GM21526 (cell line): ENCODE measurements at regions not wholly inside any gene's neighbourhood (a gene's known extent, or its start where the extent isn't known, plus 50 kb on each side); places are given as distances from the start of the nearest gene placed in this dataset.

Source experiments
- ATAC-seq: cut with Tn5 transposase; IDR thresholded peaks from one replicate; pipeline ENCODE4 v1.9.1; 2021; ENCODE audit warnings: moderate library complexity; ENCODE audit not compliant: unreplicated experiment, low FRiP score

DNA sequence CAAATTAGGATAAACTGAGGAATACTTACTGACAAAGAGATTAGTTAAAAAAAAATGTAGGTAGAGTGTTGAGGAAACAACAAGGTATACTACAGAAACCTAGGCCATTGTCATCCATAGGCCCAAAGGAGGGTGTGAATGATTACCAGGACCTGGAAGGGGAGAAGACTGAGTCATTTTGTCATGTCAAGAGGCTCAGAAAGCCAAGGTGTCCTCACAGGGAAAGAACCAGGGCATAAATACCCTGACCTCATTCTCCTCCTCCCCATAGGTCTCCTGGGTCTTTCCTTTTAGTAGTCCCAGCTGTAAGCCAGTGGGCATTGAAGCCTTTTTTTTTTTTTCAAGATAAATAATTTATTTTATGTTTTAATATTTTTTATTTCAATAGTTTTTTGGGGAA, 582.1 kb upstream of the JAG1 start:
- ATAC-seq: no peak

DNA sequence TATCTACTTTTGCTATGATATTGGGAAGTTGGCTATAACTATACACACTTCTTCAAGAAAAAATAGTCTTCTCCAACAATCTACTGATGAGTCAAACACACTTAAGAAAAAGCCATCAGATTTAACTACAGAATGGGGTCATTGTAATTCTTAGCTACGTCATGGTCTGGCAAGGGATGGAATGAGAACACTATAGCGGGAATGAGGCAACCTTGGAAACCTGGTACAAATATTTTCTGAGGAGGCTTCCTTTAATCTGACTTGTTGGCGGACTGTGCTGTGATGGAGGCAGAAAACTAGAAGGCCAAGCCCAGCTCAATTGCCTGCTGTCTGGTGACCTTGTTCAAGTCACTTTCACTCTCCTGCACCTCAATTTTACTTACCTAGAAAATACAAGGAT, 586.8 kb upstream of the JAG1 start:
- ATAC-seq: no peak

DNA sequence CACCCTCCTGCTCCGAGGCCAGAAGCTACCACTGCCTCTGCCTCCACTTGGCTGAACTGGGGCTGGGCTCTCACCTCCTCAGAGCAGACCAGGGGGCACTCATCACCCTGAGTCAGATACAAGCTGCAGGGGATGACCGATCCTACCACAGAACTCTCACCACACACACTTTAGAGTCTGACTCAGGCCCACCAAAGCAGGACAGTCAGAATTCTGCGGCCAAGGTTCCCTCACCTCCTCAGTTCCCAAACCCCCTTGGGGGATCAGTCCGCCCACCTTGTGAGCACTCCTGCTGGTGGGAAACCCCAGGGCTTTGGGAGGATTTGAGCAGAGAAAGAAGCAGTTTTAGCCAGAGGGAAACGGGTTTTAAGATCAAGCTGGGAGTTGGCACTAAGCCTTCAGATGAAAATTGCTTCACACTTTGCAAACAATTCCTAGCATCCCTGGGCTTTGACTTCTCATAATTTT, 587.8 kb upstream of the JAG1 start:
- ATAC-seq: no peak

DNA sequence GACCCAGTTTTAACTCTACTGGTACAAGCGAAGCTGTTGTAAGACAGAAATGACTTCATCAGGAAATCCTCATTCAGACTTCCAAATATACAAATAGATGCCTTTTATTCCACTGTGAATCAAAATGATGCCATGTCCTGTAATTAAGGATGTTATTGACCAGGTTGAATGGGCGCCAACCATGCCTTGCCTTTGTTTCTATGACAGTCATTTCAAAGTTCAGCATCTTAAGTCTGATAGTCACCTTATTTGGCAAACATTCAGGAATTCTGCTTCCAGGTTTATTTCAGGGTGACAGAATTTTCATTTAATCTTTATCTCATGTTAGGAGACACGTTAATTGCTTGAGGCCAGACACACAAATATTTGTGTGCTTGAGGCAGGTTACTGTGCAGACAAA, 592.8 kb upstream of the JAG1 start:
- ATAC-seq: no peak

DNA sequence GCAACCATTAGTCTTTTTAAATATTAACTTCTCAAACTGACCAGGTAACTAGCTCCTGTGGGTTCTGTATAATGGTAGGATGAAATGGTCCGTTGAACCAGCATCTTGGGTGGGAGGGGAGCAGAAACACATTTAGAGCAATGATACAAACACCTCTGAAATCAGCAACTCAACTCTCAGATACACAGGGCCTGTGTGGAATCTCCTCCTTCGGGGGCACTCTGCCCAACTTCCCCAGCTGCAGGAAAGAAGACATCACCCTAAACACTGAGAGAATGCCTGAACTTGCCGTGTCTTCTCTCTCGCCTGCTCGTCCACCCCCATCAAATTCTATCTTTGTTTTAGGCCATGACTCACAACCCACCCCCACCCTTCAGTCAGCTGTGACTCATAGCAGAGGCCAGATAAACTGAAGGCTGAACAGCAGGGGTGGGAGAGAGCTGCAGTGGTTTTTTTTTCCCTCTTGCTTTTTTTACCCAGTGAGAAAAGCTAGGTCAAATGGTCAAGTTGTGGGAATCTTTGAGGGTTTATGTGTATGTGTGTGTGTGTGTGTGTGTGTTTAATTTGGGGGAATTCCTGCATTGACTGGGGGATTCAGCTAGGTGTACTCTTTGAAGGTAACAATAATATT, 593.4 kb upstream of the JAG1 start:
- no peak for ATAC-seq

DNA sequence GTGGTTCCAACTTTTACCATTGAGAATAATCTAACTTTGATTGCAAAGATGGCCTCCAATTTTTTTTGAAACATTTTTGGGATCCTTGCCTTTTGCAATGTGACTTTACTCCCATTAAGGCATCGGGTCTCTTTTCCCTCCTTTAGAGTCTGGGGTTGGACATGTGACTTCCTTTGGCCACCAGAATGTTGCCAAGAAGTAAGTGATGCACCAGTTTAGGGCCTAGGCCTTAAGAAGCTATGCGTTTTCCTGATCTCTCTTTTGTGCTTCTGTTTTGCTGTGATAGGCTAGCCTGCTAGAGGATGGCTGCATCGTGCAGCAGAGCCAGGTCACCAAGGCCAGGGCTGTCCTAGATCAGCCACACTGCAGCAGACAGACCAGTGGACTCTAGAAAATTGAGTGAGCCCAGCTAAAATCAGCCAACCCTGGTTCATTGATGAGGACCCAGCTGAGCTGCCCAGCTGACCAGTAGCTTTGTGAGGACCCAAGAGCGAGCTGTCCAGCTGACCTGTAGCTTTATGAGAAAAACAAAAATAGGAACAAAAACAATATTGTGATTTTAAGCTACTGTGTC, 594.0 kb upstream of the JAG1 start:
- ATAC-seq: no peak

DNA sequence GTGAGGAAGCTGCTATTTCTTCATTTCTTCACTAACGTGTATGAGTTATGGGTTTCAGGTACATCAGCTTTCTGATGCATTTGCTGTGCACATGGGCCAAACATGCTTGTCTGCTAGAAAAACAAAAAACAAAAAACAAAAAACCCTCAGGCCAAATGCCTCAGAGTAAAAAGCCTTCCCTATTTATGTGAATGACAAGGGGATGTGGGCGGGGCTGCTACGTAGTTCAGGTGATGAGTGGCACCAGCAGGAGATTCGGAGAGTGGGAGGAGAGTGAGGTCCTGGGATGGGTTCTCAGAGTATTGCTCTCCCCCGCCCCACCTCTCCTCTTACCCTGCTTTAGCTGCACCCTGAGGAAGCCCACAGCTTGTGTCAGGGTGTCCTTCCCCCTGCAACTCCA, 596.8 kb upstream of the JAG1 start:
- ATAC-seq: no peak

DNA sequence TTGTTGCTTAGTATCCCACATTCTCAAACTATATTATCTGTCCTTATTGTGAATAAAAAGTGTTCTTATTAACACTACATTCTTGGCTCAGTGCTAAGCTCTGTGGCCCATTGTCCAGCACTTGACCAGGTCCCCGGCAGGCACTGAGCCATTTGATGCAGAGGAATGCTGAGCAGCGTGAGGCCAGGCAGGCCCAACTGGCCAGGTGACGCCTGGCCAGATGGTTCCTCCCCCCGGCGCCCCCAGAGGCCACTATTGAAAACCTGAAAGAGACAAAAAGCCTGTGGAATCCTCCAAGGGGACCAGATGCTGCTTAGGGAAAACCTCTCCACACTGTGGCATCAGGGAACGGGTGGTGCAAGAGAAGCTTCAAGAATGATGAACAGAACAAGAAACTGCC, 597.5 kb upstream of the JAG1 start:
- no peak for ATAC-seq

DNA sequence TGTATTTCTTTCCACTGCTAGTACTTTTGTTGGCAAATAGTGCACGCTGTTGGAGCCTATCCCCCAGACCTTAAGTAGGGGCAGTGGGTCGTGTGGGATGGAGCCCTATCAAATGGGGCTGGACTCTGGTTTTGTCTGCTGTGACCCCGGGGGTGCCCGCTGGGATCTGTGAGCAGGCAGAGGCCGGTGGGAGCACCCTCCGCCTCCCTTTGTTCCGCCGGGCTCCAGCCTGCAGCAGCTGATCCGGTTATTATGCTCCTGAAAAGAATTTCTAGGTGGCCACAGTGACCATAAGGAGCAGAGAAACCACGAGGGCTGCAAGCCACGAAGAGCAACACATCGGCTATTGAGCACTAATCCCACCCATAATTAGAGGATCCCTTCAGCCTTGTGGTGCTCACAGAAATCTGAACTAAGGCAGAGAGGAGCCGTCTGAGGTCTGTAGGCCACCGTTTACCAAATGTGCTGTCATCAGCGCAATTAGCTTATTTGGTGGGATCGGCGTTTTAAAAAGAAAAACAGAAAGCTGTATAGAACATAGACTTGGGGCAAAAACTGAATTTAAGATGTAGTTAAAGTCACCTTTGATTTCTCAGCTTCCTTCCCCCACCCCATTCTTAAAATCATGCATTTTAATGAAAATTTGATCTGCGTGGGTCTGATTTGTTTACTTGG, 598.3 kb upstream of the JAG1 start:
- ATAC-seq: no peak

DNA sequence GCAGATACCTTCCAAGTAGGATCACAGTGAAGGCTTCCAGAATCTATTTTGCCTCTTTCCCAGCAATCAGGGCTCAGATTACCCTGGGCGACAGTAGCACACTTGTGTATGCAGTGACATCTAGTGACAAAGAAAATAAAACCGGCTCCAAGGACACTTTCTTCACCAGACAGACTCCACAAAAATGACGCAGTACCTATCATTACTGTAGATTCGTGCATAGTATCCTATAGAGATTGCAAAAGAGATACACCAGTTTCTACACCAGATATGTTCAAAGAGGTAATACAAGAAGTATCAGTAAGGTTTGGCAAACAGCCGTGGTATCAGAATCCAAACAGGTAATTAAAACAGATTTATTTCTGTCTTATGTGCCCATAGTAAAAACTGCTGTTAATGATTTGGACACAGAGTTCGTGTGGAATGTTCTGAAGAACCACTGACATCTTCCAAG, 600.4 kb upstream of the JAG1 start:
- no peak for ATAC-seq

DNA sequence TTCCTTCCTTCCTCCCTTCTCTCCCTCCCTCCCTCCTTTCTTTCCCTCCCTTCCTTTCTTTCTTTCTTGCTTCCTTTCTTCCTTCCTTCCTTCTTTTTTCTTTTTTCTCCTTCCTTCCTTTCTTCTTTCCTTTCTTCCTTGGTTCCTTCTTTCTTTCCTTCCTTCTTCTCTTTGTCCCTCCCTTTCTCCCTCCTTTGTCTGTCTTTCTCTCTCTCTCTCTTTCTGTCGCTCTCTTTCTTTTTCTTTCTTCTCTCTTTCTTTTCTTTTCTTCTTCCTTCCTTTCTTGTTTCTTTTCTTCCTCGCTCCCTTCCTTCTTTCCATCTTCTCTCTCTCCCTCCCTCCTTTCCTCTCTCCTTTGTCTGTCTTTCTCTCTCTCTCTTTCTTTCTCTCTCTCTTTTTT, 601.9 kb upstream of the JAG1 start:
- no peak for ATAC-seq

DNA sequence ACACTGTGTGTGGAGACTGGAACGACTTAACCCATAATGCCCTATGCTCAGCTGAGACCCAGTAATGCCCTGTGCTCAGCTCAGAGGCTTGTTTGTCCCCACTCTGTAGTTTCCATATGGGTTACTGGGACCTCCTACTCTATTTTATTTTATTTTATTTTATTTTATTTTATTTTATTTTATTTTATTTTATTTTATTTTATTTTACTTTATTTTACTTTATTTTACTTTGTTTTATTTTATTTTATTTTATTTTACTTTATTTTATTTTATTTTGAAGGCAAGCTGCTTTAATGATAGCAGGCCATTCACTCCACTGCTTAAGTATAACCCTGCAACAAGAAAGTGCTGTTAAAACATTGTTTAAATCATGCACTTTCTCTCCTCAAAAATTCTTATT, 603.4 kb upstream of the JAG1 start:
- no peak for ATAC-seq

DNA sequence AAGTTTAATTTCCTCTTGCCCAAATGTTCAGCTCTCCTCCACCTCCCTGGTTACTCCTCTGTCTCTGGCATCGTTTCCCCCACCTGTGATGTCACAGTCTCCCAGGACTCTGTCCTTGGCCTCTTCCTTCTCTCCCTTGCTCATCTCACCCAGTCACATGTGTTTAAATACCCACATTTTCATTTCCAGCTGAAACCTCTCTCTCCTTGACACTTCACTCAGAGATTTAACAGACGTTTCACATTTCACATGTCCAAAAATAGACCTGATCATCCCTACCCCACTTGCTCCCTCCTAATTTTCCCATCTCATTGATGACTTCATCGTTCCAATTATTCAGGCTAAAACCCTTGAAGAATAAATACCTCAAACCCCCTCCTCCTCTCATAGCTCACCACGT, 604.1 kb upstream of the JAG1 start:
- ATAC-seq: no peak

DNA sequence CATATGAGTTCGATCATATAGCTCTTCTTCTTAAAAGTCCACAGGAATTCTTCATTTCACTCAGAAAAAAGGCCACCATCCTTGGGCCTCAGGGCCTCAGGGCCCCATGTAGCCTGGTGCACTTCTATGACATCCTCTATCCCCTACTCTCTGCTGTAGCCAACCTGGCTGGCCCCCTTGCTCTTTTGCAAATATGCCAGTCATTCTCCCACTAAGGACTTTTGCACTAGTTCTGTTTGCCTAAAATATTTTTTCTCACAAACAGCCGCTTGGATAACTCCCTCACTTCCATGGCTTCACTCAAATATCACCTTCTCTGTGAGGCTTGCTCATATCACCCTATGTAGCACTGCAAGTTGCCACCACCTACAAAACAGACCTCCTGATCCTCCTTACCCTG, 604.7 kb upstream of the JAG1 start:
- no peak for ATAC-seq

DNA sequence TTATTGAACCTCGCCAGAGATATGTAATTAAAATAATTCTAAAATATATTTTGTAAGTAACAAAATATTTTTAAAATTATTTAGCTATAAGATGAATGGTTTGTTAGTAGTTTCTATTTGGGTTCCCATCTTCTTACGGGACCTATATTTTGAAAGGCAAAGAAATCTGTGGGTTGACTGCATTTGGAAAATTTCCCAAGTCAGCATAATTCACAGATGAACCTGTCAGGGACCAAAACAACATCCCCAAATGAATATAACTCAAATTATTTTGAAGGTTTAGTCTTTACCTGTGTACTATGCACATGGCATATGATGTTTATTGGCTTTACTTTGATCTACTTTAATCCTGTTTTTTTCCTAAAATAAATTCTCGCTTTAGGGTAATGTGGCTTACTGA, 607.4 kb upstream of the JAG1 start:
- ATAC-seq: no peak

DNA sequence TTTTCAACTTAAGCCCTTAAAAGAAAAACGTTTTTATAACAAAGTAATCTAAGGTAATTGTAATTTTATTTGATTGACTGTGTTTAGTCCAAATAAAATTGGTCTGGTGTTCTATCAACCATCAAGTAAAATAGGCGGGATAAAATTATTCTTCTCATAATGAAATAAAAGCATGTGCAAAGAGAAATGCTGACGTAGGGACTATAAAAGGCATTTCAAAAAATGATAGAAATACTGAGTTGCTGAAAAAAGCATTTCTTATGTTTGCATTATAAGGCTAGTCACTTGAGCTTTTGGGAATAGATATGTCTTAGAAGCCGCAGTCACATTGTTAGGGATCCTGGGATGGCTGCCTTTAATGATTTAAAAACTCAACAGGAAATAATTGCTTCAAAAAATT, 608.0 kb upstream of the JAG1 start:
- no peak for ATAC-seq

DNA sequence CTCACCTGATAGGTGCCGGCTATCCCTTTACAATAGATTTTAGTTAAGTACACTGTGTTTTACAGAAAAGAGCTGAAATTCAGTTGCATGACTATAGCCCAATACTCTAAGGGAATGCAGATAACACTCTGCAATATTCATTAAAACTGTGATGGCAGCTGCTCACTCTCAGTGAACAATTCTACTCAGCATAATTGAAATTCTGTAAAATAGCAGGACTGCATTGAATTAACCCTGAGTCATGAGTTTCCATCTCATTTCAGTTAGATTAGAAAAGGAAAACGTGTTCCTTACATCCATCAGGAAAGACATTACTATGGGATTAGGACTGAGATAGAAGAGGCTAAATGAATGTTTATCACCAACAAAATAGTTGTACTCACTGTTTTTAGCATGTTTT, 613.3 kb upstream of the JAG1 start:
- no peak for ATAC-seq

DNA sequence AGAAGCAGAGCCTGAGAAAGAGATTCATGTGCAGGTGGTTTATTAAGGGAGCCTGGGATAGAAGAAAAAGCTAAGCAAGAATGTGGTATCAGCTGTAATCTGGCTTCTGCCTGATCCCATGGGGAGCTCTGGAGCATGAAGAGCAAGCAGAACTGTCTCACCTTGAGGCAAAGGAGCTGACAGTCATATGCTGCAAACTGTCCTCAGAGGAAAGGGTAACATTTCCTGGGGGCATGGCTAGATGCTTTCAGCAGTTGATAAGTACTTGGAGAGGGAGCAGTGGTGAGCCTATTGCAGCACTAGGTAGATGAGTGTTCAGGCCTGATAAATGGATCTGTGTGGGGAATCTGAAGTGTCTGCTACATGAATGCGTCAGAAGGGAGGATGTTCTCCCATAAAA, 621.5 kb upstream of the BTBD3 start:
- ATAC-seq: no peak

DNA sequence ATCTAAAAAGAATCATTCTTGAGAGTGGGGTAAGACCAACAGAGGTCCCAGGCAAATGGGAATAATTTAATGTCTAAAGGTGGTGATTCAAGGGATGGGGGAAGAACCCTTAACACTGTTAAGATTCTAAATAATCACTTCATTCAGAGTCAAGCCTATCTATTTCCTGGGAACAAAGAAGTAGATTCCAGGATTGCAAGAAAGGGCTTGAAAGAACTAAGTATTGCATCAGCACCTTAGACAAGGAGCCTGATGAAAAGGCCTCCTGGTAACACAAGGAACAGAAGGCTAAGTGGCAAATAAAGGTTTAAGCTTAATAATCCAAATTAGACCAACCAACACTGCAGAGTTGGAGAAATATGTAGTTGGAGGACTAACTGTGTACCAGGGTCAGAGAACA, 620.7 kb upstream of the BTBD3 start:
- no peak for ATAC-seq

DNA sequence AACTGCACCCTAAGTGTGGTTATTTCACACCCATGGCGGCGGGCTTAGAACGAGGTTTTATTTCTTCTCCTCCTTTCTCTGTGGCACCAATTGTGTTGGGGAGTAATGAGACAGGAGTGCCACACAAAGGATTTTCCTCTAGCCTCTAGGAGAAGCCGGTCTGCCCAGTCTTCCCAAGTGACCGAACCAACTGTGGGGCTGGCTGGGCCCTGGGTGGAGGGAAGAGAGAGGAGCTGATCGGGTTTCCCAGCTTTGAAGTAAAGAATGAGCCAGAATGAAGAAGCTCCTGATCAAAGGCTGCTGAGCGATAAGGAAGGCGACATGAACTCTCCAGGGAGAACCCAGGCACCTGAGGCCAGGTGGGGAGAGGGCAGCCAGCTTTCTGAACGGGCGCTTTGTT, 616.0 kb upstream of the BTBD3 start:
- ATAC-seq: no peak

DNA sequence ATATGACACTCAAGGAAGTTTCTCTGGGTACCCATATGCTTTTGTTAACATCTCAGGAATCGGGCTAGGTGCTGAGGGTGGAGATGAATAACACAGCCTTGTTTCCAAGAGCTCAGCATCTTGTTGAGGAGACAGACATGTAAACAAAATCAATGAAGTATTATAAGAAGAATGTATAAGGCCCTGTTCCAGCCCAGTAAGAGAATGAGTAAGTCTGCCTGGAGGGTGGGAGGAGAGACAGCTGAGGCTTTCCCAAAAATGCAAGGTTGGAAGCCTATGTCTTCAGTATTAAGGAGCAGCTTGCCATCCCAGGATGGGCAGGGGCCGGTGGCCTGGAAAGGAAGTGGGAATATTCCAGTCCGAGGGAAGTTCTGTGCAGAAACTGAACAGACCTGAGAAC, 615.3 kb upstream of the BTBD3 start:
- ATAC-seq: no peak

DNA sequence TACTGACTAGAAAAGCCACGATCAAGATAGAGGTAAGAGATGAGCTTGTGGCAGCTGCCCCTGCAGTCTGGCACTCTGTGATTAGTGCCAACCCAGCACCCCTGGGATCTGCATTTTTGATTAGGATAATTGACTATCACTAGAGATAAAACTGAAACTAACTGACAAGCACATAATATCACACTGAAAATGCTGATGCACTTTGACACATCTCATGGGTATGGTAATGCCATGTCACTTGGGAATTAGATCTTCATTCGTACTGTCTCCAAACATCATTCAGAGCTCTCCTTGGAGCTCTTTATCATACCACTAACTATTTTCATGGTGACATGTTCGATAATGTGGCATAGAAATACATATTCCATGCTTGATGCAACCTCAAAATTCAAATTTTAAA, 612.9 kb upstream of the BTBD3 start:
- ATAC-seq: no peak
